ENCODE measurements at regions not wholly inside any gene's neighbourhood (a gene's known extent, or its start where the extent isn't known, plus 50 kb on each side); places are given as distances from the start of the nearest gene placed in this dataset.

DNA sequence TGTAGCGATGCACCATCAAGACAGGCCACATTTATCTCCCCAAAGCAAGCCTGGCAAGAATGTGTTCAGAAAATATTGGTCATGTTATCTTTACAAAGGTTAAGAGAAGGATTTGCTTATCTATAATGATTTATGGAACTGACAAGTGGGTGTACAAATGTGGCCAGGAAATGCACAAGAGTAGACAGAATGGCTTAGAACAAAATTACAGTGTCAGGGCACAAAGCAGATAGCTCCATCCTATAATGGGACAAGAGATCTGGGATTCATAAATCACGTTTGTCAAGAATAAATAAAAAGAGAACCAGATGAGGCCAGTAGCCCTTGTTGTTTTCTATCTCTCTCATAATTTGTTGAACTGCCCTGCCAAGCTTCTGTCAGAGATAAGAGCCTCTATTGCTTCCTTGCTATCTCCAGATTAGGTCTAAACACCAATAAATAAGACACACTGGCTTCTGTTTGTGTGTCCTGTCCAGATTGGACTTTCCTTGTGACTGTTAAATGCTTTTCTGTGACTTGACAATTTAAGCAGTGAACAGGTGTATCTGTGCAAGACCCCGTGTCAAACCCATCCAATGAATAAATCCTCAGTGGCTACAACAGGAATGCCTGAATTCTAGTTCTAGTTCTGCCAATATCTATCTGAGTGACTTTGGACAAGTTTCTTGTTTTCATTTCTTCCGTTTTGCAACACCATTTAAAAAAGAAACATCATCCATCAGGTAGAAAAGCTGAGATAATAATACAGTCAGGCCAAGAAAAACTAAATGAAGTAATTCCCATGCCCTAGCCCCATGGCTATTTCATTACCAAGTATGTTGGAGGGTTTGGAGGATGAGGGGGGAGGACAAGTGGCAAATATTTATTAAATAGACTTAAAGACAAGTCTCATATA lies 157.2 kb downstream of the DCLK3 start:
- TF ChIP-seq JUND (IDR thresholded peaks at IDR 0.05; ENCODE audit: low read depth): no peak
- DNase-seq (ENCODE audit: low read depth in 1 of 2, low spot score in 1 of 2): no peak
- in situ Hi-C loops (cut with HindIII; ENCODE audit: low pct_unique_long_range_greater_than_20kb, low sequenced_read_pairs): no loop called here

- in situ Hi-C loops (cut with HindIII; ENCODE audit: low pct_unique_long_range_greater_than_20kb, low sequenced_read_pairs): no loop called here
- DNase-seq (ENCODE audit: low read depth in 1 of 2, low spot score in 1 of 2): no peak
- TF ChIP-seq JUND (IDR thresholded peaks at IDR 0.05; ENCODE audit: low read depth): no peak
Observed at GRCh38 chr3:36603423-36603822, 160.9 kb downstream of the DCLK3 start.

GRCh38 chr3:36600404-36600803 lies 163.9 kb downstream of the DCLK3 start:
- TF ChIP-seq JUND (IDR thresholded peaks at IDR 0.05; ENCODE audit: low read depth): no peak
- in situ Hi-C loops (cut with HindIII; ENCODE audit: low pct_unique_long_range_greater_than_20kb, low sequenced_read_pairs): no loop called here
- DNase-seq (ENCODE audit: low read depth in 1 of 2, low spot score in 1 of 2): no peak

Data from T47D (cell line).